K562 (cell line): ENCODE measurements at regions not wholly inside any gene's neighbourhood (a gene's known extent, or its start where the extent isn't known, plus 50 kb on each side); places are given as distances from the start of the nearest gene placed in this dataset.

Source experiments
- EZH2 ChIP-seq: IDR thresholded peaks from 2 replicates; pipeline ENCODE4 v1.6.1; 2012; ENCODE audit warnings: low read depth, mild to moderate bottlenecking, inconsistent platforms, low read length, borderline replicate concordance
- MAX ChIP-seq: sonication (generic); formaldehyde crosslinking; IDR thresholded peaks from 2 replicates; pipeline ENCODE4 v1.9.0; 2022; ENCODE audit warnings: mild to moderate bottlenecking, missing genetic modification reagents
- NCOA2 ChIP-seq, 2 experiments: fragments of 450-650 bp; IDR thresholded peaks; 2 replicates each; pipeline ENCODE4 v1.6.1; 2018; ENCODE audit warnings: mild to moderate bottlenecking in 2 of 2, moderate library complexity in 1 of 2; ENCODE audit not compliant: partially characterized antibody in 2 of 2
- PML ChIP-seq: IDR thresholded peaks from 2 replicates; pipeline ENCODE4 v1.6.1; 2012; ENCODE audit warnings: low read length, inconsistent platforms
- RBM25 ChIP-seq: fragments of 200-400 bp; formaldehyde crosslinking; IDR thresholded peaks from 2 replicates; pipeline ENCODE4 v1.6.1; 2018; ENCODE audit warnings: low read length, low read depth, moderate library complexity; ENCODE audit not compliant: severe bottlenecking
- SIRT6 ChIP-seq: IDR thresholded peaks from one replicate; pipeline ENCODE4 v1.6.1; 2012; ENCODE audit warnings: low read depth, mild to moderate bottlenecking, control low read depth, inconsistent platforms, low read length, moderate library complexity
- ZNF274 ChIP-seq: IDR thresholded peaks from 2 replicates; pipeline ENCODE4 v1.6.1; 2011; ENCODE audit warnings: low read depth, mild to moderate bottlenecking, low read length, moderate library complexity, borderline replicate concordance
- TF ChIP-seq, protein P1 (sequence below), 3 experiments: IDR thresholded peaks in 2 of 3; conservative IDR thresholded peaks in 1 of 3; 2 replicates each; pipeline ENCODE4 v1.5.1; 2011 to 2012; ENCODE audit warnings: low read length in 3 of 3, mild to moderate bottlenecking in 3 of 3, control low read depth in 2 of 3, improper control_type of control experiment in 1 of 3, inconsistent platforms in 1 of 3, low read depth in 1 of 3, mixed read lengths in 1 of 3, moderate library complexity in 1 of 3; ENCODE audit not compliant: insufficient read depth in 2 of 3

- TF ChIP-seq, protein P1, sequence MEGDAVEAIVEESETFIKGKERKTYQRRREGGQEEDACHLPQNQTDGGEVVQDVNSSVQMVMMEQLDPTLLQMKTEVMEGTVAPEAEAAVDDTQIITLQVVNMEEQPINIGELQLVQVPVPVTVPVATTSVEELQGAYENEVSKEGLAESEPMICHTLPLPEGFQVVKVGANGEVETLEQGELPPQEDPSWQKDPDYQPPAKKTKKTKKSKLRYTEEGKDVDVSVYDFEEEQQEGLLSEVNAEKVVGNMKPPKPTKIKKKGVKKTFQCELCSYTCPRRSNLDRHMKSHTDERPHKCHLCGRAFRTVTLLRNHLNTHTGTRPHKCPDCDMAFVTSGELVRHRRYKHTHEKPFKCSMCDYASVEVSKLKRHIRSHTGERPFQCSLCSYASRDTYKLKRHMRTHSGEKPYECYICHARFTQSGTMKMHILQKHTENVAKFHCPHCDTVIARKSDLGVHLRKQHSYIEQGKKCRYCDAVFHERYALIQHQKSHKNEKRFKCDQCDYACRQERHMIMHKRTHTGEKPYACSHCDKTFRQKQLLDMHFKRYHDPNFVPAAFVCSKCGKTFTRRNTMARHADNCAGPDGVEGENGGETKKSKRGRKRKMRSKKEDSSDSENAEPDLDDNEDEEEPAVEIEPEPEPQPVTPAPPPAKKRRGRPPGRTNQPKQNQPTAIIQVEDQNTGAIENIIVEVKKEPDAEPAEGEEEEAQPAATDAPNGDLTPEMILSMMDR (IDR thresholded peaks at IDR 0.05 in 2 of 3, conservative IDR thresholded peaks at IDR 0.05 in 1 of 3; ENCODE audit: insufficient read depth in 2 of 3, low read depth in 1 of 3, low read length in 3 of 3): no peak
- TF ChIP-seq RBM25 (no peak), PML (no peak), EZH2 (no peak), NCOA2 (IDR thresholded peaks at IDR 0.05; ENCODE audit: partially characterized antibody in 2 of 2) (no peak), MAX (CRISPR knock-in tag) (no peak), ZNF274 (no peak), SIRT6 (no peak)
Measured at GRCh38 chr3:194281306-194281705, 69.8 kb downstream of the CPN2 start.
